ENCODE measurements at regions not wholly inside any gene's neighbourhood (a gene's known extent, or its start where the extent isn't known, plus 50 kb on each side); places are given as distances from the start of the nearest gene placed in this dataset.

DNA sequence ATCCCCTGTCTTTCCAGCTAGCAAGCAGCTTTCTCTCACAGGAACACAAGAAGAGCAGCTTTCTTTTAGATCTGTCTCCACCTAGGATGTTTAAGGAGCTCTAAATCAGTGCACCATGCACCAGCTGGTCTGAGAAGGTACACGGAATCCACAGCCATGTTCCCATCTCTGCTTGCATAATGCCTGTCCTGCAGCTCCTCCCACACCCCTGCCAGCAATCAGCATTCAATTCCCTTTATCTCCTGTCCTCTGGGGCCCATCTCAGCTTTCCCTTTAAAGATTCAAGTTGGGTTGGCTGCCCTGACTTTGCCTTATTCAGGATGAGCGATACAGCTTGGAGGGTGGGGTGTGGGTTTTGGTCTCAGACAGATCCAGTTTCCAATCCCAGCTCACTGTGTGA is 826.3 kb downstream of the BCL11B start:
- H3K27me3 ChIP-seq (ENCODE audit: insufficient read depth in 3 of 3, low read length in 2 of 3) = no peaks in the 10 kb centered on the region
- ATAC-seq (no peak), DNase-seq (no peak)
- WGBS, 3 donors = 61 to 64% (median 62%) methylated on average over 2 of the region's 2 CpGs
- intact Hi-C loops (cut with DNase I) = no loop called here
- H3K4me1 ChIP-seq = no peaks in the 10 kb centered on the region
- TF ChIP-seq, protein P1, sequence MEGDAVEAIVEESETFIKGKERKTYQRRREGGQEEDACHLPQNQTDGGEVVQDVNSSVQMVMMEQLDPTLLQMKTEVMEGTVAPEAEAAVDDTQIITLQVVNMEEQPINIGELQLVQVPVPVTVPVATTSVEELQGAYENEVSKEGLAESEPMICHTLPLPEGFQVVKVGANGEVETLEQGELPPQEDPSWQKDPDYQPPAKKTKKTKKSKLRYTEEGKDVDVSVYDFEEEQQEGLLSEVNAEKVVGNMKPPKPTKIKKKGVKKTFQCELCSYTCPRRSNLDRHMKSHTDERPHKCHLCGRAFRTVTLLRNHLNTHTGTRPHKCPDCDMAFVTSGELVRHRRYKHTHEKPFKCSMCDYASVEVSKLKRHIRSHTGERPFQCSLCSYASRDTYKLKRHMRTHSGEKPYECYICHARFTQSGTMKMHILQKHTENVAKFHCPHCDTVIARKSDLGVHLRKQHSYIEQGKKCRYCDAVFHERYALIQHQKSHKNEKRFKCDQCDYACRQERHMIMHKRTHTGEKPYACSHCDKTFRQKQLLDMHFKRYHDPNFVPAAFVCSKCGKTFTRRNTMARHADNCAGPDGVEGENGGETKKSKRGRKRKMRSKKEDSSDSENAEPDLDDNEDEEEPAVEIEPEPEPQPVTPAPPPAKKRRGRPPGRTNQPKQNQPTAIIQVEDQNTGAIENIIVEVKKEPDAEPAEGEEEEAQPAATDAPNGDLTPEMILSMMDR (IDR thresholded peaks at IDR 0.05) = no peak
- no peak overlapping the region for H3K4me3 ChIP-seq
- H3K9me3 ChIP-seq = no peaks in the 10 kb centered on the region
- no peak overlapping the region for H3K27ac ChIP-seq
- H3K36me3 ChIP-seq (ENCODE audit: insufficient read depth in 1 of 2, low read depth in 1 of 2) = no peaks in the 10 kb centered on the region

DNA sequence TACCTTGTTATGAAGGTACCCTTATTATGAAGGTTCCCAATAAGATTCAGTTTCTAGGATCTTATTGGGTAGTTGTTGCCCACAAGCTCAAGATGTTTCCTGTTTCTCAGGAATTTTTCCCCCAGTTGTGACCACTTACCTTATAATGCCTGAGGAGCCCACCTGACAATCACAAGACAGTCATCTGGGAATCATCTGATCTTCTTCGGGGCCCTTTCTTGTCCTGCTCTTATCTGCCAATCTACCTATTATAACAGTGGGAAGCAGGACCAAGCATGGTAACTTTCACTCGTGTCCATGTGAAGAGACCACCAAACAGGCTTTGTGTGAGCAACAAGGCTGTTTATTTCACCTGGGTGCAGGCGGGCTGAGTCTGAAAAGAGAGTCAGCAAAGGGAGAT is 825.5 kb downstream of the BCL11B start:
- H3K27ac ChIP-seq = no peak overlapping the region
- intact Hi-C loops (cut with DNase I) = no loop called here
- H3K4me3 ChIP-seq = no peak overlapping the region
- ATAC-seq (no peak), DNase-seq (no peak)
- H3K27me3 ChIP-seq (ENCODE audit: insufficient read depth in 3 of 3, low read length in 2 of 3) = no peaks in the 10 kb centered on the region
- TF ChIP-seq, protein P1 (IDR thresholded peaks at IDR 0.05) = no peak
- no peaks in the 10 kb centered on the region for H3K36me3 ChIP-seq (ENCODE audit: insufficient read depth in 1 of 2, low read depth in 1 of 2)
- 87 to 90% (median 90%) methylated on average over 2 to 3 of the region's 3 CpGs for WGBS, 3 donors
- no peaks in the 10 kb centered on the region for H3K4me1 ChIP-seq
- no peaks in the 10 kb centered on the region for H3K9me3 ChIP-seq

DNA sequence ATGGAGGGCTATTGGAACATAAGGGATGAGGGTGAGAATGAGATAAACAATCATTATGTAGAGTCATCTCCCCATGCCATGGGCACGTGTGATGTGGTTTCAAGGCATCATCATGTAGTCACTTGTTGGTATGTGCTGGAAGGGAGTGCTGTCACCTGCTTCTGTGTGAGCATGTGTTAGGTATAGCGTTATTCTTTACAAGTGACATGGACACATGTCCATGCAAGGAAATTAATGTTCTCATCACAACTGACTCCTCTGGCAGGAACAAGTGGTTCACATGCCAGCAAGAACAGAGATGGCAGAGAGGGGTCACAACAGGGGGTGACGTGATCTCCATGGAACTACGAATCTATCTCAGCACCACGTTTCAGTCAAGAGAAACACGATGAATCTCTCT is 815.8 kb downstream of the BCL11B start:
- no peaks in the 10 kb centered on the region for H3K36me3 ChIP-seq (ENCODE audit: insufficient read depth in 1 of 2, low read depth in 1 of 2)
- no peak overlapping the region for H3K27ac ChIP-seq
- no peak for ATAC-seq
- TF ChIP-seq, protein P1 (IDR thresholded peaks at IDR 0.05) = no peak
- H3K4me1 ChIP-seq = no peaks in the 10 kb centered on the region
- H3K9me3 ChIP-seq = no peaks in the 10 kb centered on the region
- 30 to 42% (median 35%) methylated on average over 6 of the region's 6 CpGs for WGBS, 3 donors
- intact Hi-C loops (cut with DNase I) = no loop called here
- no peak overlapping the region for H3K4me3 ChIP-seq
- H3K27me3 ChIP-seq (ENCODE audit: insufficient read depth in 3 of 3, low read length in 2 of 3) = no peaks in the 10 kb centered on the region
- no peak for DNase-seq

DNA sequence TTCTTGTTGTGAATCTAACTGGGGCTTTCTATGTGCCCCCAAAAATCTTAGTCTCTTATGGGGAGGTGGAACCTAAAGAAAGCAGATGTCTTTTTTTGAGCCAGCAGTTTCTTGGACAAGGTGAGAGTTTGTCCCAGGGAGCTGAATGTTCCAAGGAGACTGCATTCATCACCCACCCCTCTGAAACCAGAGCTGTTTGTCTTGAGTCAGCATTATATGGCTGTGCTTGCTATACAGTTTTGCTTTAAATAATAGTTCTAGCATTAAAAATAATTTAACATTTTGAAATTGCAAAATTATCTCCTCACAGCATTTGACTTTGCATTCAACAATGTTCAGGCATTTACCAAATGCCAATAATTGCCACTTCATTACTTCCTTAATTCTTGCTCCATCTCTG is 813.3 kb downstream of the BCL11B start:
- H3K36me3 ChIP-seq (ENCODE audit: insufficient read depth in 1 of 2, low read depth in 1 of 2) = no peaks in the 10 kb centered on the region
- H3K4me3 ChIP-seq = no peak overlapping the region
- TF ChIP-seq, protein P1 (IDR thresholded peaks at IDR 0.05) = no peak
- no peak overlapping the region for H3K27ac ChIP-seq
- H3K9me3 ChIP-seq = no peaks in the 10 kb centered on the region
- H3K4me1 ChIP-seq = no peaks in the 10 kb centered on the region
- no peaks in the 10 kb centered on the region for H3K27me3 ChIP-seq (ENCODE audit: insufficient read depth in 3 of 3, low read length in 2 of 3)
- no peak for ATAC-seq
- intact Hi-C loops (cut with DNase I) = no loop called here
- no peak for DNase-seq

DNA sequence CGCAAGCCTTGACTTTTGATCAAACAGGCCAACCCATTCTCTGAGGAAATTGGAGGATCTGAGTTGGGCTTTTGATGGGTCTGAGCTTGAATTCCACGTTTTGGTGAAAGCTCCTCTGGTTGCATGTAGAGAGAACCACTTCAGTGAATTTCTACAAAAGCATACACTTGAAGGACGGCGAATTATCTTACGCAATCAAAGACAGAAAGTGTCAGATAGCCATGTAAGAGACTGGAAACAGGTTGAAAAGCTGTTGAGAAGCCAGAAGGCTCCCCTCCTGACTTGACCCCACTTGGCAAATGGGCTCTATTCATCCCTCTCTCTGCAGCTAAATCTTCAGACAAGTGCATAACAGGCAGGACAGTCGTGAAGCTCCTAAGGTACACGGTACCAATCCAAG is 809.1 kb downstream of the BCL11B start:
- intact Hi-C loops (cut with DNase I) = no loop called here
- WGBS, 3 donors = 73 to 75% (median 74%) methylated on average over 7 of the region's 7 CpGs

More for the DNA sequence above, 809.1 kb downstream of the BCL11B start:
- TF ChIP-seq, protein P1 (IDR thresholded peaks at IDR 0.05) = no peak
- Histone ChIP-seq H3K36me3 (ENCODE audit: insufficient read depth in 1 of 2, low read depth in 1 of 2) (no peaks in the 10 kb centered on the region), H3K27me3 (ENCODE audit: insufficient read depth in 3 of 3, low read length in 2 of 3) (no peaks in the 10 kb centered on the region), H3K4me1 (no peaks in the 10 kb centered on the region), H3K9me3 (no peaks in the 10 kb centered on the region), H3K27ac (no peak overlapping the region), H3K4me3 (no peak overlapping the region)
- DNase-seq = no peak
- ATAC-seq = no peak

Data from psoas muscle (tissue), 7 donors.